ENCODE measurements at regions not wholly inside any gene's neighbourhood (a gene's known extent, or its start where the extent isn't known, plus 50 kb on each side); places are given as distances from the start of the nearest gene placed in this dataset.

DNA sequence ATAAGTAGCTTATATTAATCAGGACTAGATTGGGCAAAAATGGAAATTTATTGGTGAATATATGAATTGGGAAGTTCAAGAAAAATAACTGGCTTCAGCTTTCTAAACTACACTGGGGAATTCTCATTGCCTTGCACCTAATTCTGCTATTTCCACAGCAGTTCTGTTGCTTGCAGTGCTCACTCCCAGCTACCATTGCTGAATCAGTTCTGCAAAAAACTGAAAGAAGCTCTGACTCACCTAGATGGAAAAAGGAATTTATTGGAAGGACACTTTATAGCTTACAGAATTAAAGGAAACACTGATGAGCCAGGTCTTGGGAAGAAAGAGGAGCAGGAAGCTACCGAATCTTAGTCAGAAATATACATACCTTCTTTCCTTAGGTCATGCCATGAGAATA, 60.3 kb upstream of the ACVR1 start:
- H2BK120ac ChIP-seq (ENCODE audit: low read depth, low read length): no peak overlapping the region
- no peak overlapping the region for H2BK12ac ChIP-seq (ENCODE audit: low read length)
- no peak overlapping the region for H2BK15ac ChIP-seq (ENCODE audit: low read length)
- H2BK5ac ChIP-seq (ENCODE audit: low read length): no peak overlapping the region
- no peak for DNase-seq (ENCODE audit: low spot score)
- no peak overlapping the region for H3K18ac ChIP-seq (ENCODE audit: low read length)
- no peak overlapping the region for H3K9ac ChIP-seq (ENCODE audit: low read depth, low read length, poor library complexity)
- no peak overlapping the region for H3K23ac ChIP-seq (ENCODE audit: low read depth, low read length, poor library complexity)
- no peak overlapping the region for H3K4ac ChIP-seq (ENCODE audit: low read length)
- H4K8ac ChIP-seq (ENCODE audit: low read depth, low read length): no peak overlapping the region
- H3K27ac ChIP-seq (replicated peaks; ENCODE audit: low read length): no peak overlapping the region
- no peak overlapping the region for H2AFZ ChIP-seq (ENCODE audit: low read length)
- no peak overlapping the region for H2AK5ac ChIP-seq (ENCODE audit: low read depth, low read length)
- H3K36me3 ChIP-seq (replicated peaks in 1 of 2; ENCODE audit: control insufficient read depth in 2 of 2, insufficient read depth in 2 of 2, low read length in 2 of 2): no peaks in the 10 kb centered on the region
- peaks cover 12 to 13% of the 10 kb centered on the region in 2 donors for H3K4me1 ChIP-seq (ENCODE audit: control insufficient read depth in 2 of 2, insufficient read depth in 1 of 2, low read depth in 1 of 2, low read length in 2 of 2)
- no peak overlapping the region for H4K91ac ChIP-seq (ENCODE audit: low read depth, low read length, poor library complexity)
- peaks cover 0 to 94% (median 13%) of the 10 kb centered on the region in 3 experiments for H3K27me3 ChIP-seq (ENCODE audit: control insufficient read depth in 3 of 3, insufficient read depth in 3 of 3, low read depth in 1 of 3, low read length in 3 of 3)
- no peak overlapping the region for H3K4me2 ChIP-seq (ENCODE audit: insufficient read depth, low read length, poor library complexity, severe bottlenecking)
- no peak overlapping the region for H3K4me3 ChIP-seq (ENCODE audit: low read length in 2 of 2)
- no CpG with 5 or more reads among the region's 1 CpG for WGBS, 2 donors (ENCODE audit: extremely low coverage in 2 of 2, insufficient read length in 2 of 2, insufficient replicate concordance in 1 of 2)
- H3K9me3 ChIP-seq (replicated peaks in 1 of 2; ENCODE audit: control insufficient read depth in 2 of 2, insufficient read depth in 1 of 2, low read depth in 1 of 2, low read length in 2 of 2): peaks cover 0 to 3% of the 10 kb centered on the region in 2 donors
- H3K79me1 ChIP-seq (ENCODE audit: low read depth, low read length): no peaks in the 10 kb centered on the region
- H3K14ac ChIP-seq (ENCODE audit: low read length): no peak overlapping the region

DNA sequence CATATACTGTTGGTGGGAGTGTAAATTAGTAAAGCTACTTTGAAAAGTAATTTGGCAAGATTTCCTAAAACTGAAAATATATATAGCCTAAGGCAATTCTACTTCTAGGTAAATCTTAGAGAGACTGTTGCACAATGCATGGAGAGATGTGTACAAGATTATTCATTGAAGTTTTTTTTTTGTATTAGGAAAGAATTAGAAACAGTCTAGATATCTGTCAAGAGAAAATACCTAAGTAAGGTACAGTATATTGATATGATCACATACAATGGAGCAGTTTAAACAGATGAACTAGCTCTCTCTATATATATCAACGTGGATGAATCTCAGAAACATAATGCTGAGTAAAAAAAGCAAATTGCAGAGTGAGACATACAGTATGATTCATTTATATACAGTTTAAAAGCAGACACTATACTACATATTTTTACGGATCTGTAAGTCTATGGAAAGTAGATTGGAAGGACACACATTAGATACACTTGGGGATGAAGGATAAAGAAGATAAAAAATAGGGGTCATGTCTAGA, 59.3 kb upstream of the ACVR1 start:
- Histone ChIP-seq H2BK15ac (ENCODE audit: low read length) (no peak overlapping the region), H3K23ac (ENCODE audit: low read depth, low read length, poor library complexity) (no peak overlapping the region), H3K27ac (replicated peaks; ENCODE audit: low read length) (no peak overlapping the region), H4K91ac (ENCODE audit: low read depth, low read length, poor library complexity) (no peak overlapping the region), H3K4ac (ENCODE audit: low read length) (no peak overlapping the region), H2AK5ac (ENCODE audit: low read depth, low read length) (no peak overlapping the region), H3K14ac (ENCODE audit: low read length) (no peak overlapping the region), H3K9me3 (replicated peaks in 1 of 2; ENCODE audit: control insufficient read depth in 2 of 2, insufficient read depth in 1 of 2, low read depth in 1 of 2, low read length in 2 of 2) (peaks cover 0 to 4% of the 10 kb centered on the region in 2 donors), H2BK5ac (ENCODE audit: low read length) (no peak overlapping the region), H3K9ac (ENCODE audit: low read depth, low read length, poor library complexity) (no peak overlapping the region), H3K27me3 (ENCODE audit: control insufficient read depth in 3 of 3, insufficient read depth in 3 of 3, low read depth in 1 of 3, low read length in 3 of 3) (peaks cover 0 to 94% (median 14%) of the 10 kb centered on the region in 3 experiments), H3K36me3 (replicated peaks in 1 of 2; ENCODE audit: control insufficient read depth in 2 of 2, insufficient read depth in 2 of 2, low read length in 2 of 2) (no peaks in the 10 kb centered on the region), H3K4me3 (ENCODE audit: low read length in 2 of 2) (no peak overlapping the region), H2AFZ (ENCODE audit: low read length) (no peak overlapping the region), H2BK120ac (ENCODE audit: low read depth, low read length) (no peak overlapping the region), H3K4me1 (ENCODE audit: control insufficient read depth in 2 of 2, insufficient read depth in 1 of 2, low read depth in 1 of 2, low read length in 2 of 2) (peaks cover 12 to 13% of the 10 kb centered on the region in 2 donors), H3K4me2 (ENCODE audit: insufficient read depth, low read length, poor library complexity, severe bottlenecking) (no peak overlapping the region), H3K79me1 (ENCODE audit: low read depth, low read length) (no peaks in the 10 kb centered on the region), H3K18ac (ENCODE audit: low read length) (no peak overlapping the region), H2BK12ac (ENCODE audit: low read length) (no peak overlapping the region), H4K8ac (ENCODE audit: low read depth, low read length) (no peak overlapping the region)
- no peak for DNase-seq (ENCODE audit: low spot score)
- WGBS, 2 donors (ENCODE audit: extremely low coverage in 2 of 2, insufficient read length in 2 of 2, insufficient replicate concordance in 1 of 2): no CpG with 5 or more reads among the region's 2 CpGs

DNA sequence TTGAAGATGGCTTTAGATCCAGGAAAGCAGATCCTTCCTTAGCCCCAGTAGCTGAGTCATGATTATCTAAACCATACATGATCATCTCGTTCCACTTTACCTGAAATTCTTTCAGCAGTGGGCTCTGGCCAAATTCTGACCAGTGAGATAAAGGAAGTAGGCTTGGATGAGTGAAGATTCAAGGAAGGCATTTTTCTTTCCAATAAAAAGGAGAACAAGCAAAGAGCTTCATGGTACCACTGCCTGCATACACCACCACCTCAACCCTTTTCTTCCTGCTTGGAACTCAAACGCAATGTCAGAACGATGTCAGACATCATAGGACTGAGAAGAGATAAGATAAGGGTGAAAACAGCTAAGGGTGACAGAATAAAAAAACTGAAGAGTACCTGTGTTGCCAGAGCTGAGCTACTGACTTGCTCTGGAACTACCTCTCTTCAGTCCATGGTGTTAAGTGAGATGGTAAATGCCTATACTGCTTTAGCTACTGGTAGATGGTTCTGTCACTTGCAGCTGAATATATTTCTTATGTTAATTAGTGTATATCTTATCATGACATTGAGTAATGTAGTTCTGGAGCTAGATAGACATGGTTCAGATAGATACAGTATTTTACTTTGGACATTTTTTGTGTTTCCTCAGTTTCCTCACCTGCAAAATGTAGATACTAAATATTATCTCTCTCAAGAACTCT, 58.7 kb upstream of the ACVR1 start:
- Histone ChIP-seq H3K79me1 (ENCODE audit: low read depth, low read length) (no peaks in the 10 kb centered on the region), H3K4me1 (ENCODE audit: control insufficient read depth in 2 of 2, insufficient read depth in 1 of 2, low read depth in 1 of 2, low read length in 2 of 2) (peaks cover 11 to 12% of the 10 kb centered on the region in 2 donors), H3K27me3 (ENCODE audit: control insufficient read depth in 3 of 3, insufficient read depth in 3 of 3, low read depth in 1 of 3, low read length in 3 of 3) (peaks cover 0 to 94% (median 18%) of the 10 kb centered on the region in 3 experiments), H3K4ac (ENCODE audit: low read length) (no peak overlapping the region), H3K36me3 (replicated peaks in 1 of 2; ENCODE audit: control insufficient read depth in 2 of 2, insufficient read depth in 2 of 2, low read length in 2 of 2) (no peaks in the 10 kb centered on the region), H2BK5ac (ENCODE audit: low read length) (no peak overlapping the region), H2AK5ac (ENCODE audit: low read depth, low read length) (no peak overlapping the region), H2AFZ (ENCODE audit: low read length) (no peak overlapping the region), H3K9ac (ENCODE audit: low read depth, low read length, poor library complexity) (no peak overlapping the region), H3K4me3 (ENCODE audit: low read length in 2 of 2) (no peak overlapping the region), H3K27ac (replicated peaks; ENCODE audit: low read length) (no peak overlapping the region), H3K4me2 (ENCODE audit: insufficient read depth, low read length, poor library complexity, severe bottlenecking) (no peak overlapping the region), H3K18ac (ENCODE audit: low read length) (no peak overlapping the region), H3K23ac (ENCODE audit: low read depth, low read length, poor library complexity) (no peak overlapping the region), H2BK15ac (ENCODE audit: low read length) (no peak overlapping the region), H4K91ac (ENCODE audit: low read depth, low read length, poor library complexity) (no peak overlapping the region), H3K14ac (ENCODE audit: low read length) (no peak overlapping the region), H3K9me3 (replicated peaks in 1 of 2; ENCODE audit: control insufficient read depth in 2 of 2, insufficient read depth in 1 of 2, low read depth in 1 of 2, low read length in 2 of 2) (peaks cover 0 to 9% of the 10 kb centered on the region in 2 donors), H2BK12ac (ENCODE audit: low read length) (no peak overlapping the region), H4K8ac (ENCODE audit: low read depth, low read length) (no peak overlapping the region), H2BK120ac (ENCODE audit: low read depth, low read length) (no peak overlapping the region)
- WGBS, 2 donors (ENCODE audit: extremely low coverage in 2 of 2, insufficient read length in 2 of 2, insufficient replicate concordance in 1 of 2): no CpG with 5 or more reads among the region's 3 CpGs
- DNase-seq (ENCODE audit: low spot score): no peak

DNA sequence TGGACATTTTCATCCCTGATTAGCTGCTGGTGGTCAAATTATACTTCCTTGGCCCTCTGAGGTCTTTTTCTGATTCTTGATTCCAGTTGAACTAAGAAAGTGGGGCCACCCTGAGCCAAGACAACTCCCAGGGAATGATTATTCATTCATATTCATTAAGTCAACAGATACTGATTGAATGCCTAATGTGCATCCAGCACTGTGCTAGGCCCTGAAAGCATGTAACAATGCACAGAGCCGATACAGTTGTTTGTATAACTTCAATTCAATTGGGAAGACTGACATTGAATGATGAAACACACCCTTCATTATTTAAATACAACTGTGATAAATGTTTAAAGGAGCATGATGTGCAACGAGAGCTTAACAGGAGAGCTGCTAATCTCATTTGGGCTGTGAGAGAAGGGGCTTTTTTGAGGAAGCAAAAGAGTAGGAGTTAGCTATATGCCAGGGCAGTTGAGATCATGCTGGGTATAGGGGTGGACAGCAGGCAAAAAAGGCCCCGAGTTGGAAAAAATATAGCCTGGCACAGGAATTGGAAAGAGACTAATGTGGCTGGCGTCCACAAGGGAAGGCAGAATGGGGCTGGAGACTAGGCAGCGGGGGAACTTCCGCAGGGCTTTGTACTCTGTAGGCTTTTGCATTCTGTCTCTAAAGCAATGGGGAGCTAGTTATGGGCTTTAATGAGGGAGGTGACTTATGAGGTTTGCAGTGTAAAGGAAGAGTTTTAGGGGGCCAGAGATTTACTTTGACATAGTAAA, 57.2 kb upstream of the ACVR1 start:
- Histone ChIP-seq H3K4me3 (ENCODE audit: low read length in 2 of 2) (no peak overlapping the region), H3K4me2 (ENCODE audit: insufficient read depth, low read length, poor library complexity, severe bottlenecking) (peak overlapping the region; percentile 19), H3K14ac (ENCODE audit: low read length) (no peak overlapping the region), H4K91ac (ENCODE audit: low read depth, low read length, poor library complexity) (no peak overlapping the region), H3K27me3 (ENCODE audit: control insufficient read depth in 3 of 3, insufficient read depth in 3 of 3, low read depth in 1 of 3, low read length in 3 of 3) (peaks cover 0 to 94% (median 20%) of the 10 kb centered on the region in 3 experiments), H3K4ac (ENCODE audit: low read length) (no peak overlapping the region), H3K27ac (replicated peaks; ENCODE audit: low read length) (no peak overlapping the region), H3K9ac (ENCODE audit: low read depth, low read length, poor library complexity) (no peak overlapping the region), H3K79me1 (ENCODE audit: low read depth, low read length) (no peaks in the 10 kb centered on the region), H3K23ac (ENCODE audit: low read depth, low read length, poor library complexity) (no peak overlapping the region), H2BK120ac (ENCODE audit: low read depth, low read length) (no peak overlapping the region), H4K8ac (ENCODE audit: low read depth, low read length) (no peak overlapping the region), H2BK15ac (ENCODE audit: low read length) (no peak overlapping the region), H3K36me3 (replicated peaks in 1 of 2; ENCODE audit: control insufficient read depth in 2 of 2, insufficient read depth in 2 of 2, low read length in 2 of 2) (no peaks in the 10 kb centered on the region), H3K4me1 (ENCODE audit: control insufficient read depth in 2 of 2, insufficient read depth in 1 of 2, low read depth in 1 of 2, low read length in 2 of 2) (peaks cover 11 to 12% of the 10 kb centered on the region in 2 donors), H3K9me3 (replicated peaks in 1 of 2; ENCODE audit: control insufficient read depth in 2 of 2, insufficient read depth in 1 of 2, low read depth in 1 of 2, low read length in 2 of 2) (peaks cover 0 to 21% of the 10 kb centered on the region in 2 donors), H2AFZ (ENCODE audit: low read length) (no peak overlapping the region), H3K18ac (ENCODE audit: low read length) (no peak overlapping the region), H2AK5ac (ENCODE audit: low read depth, low read length) (no peak overlapping the region), H2BK12ac (ENCODE audit: low read length) (no peak overlapping the region), H2BK5ac (ENCODE audit: low read length) (no peak overlapping the region)
- DNase-seq (ENCODE audit: low spot score): peak; percentile 11
- no CpG with 5 or more reads among the region's 6 CpGs for WGBS, 2 donors (ENCODE audit: extremely low coverage in 2 of 2, insufficient read length in 2 of 2, insufficient replicate concordance in 1 of 2)
